C4-2B (cell line): ENCODE measurements at regions not wholly inside any gene's neighbourhood (a gene's known extent, or its start where the extent isn't known, plus 50 kb on each side); places are given as distances from the start of the nearest gene placed in this dataset.

ENCODE experiments used
- ZFX ChIP-seq: fragments of 450-650 bp; IDR thresholded peaks from 2 replicates; pipeline ENCODE4 v1.6.1; 2017
- TF ChIP-seq, protein P1 (sequence below): fragments of 450-650 bp; conservative IDR thresholded peaks from 2 replicates; pipeline ENCODE4 v1.5.1; 2017; ENCODE audit warnings: mild to moderate bottlenecking

DNA sequence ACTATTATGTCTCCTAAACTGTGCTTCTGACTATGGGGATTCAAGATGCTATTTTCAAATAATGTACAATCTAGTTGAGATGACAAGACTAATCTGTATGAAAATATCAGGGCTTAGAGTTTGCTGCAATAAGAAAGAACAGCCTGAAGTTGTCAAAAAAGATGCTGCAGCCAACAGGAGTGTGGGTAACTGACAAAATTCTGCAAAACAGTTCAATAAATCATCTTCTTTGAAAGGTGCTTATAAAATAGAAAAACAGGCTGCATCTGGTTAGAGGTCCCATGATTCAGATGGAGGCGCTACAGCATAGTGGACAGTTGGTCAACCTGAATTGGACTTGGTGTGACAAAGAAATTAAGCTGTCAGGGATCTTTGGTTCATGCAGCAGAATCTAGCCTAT is 511.0 kb downstream of the XPNPEP1 start:
- TF ChIP-seq, protein P1, sequence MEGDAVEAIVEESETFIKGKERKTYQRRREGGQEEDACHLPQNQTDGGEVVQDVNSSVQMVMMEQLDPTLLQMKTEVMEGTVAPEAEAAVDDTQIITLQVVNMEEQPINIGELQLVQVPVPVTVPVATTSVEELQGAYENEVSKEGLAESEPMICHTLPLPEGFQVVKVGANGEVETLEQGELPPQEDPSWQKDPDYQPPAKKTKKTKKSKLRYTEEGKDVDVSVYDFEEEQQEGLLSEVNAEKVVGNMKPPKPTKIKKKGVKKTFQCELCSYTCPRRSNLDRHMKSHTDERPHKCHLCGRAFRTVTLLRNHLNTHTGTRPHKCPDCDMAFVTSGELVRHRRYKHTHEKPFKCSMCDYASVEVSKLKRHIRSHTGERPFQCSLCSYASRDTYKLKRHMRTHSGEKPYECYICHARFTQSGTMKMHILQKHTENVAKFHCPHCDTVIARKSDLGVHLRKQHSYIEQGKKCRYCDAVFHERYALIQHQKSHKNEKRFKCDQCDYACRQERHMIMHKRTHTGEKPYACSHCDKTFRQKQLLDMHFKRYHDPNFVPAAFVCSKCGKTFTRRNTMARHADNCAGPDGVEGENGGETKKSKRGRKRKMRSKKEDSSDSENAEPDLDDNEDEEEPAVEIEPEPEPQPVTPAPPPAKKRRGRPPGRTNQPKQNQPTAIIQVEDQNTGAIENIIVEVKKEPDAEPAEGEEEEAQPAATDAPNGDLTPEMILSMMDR, result no peak; the same call in 1 of the 2 replicates
- TF ChIP-seq ZFX, result no peak
